ENCODE measurements at regions not wholly inside any gene's neighbourhood (a gene's known extent, or its start where the extent isn't known, plus 50 kb on each side); places are given as distances from the start of the nearest gene placed in this dataset.
"Not testable (repeated sequence)": the region's sequence is repeated elsewhere in the genome, so short reads cannot be mapped to it uniquely, and the experiment has no call there.

GRCh38 chr6:168871642-168872315 lies 381.9 kb downstream of the THBS2 start:
- DNase-seq = no peak

DNA sequence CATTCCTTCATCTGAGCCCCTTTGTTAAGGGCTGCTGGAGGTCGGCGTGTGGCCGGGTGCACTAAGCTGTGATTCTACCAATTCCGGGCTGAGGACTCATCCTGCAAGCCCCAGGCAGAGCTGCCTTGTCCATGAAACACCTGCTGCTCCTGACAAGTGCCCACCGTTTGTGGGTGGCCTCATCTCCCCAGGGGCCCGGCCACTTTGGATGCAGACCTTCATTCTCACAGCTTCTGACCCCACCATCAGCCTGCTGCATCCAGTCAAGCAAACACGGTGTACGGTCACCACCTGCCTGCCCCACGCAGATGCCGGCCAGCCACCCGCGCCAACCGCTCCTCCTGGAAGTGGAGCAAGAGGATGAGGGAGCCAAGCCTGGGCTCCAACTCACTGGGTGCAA lies 382.7 kb downstream of the THBS2 start:
- DNase-seq = no peak

DNA sequence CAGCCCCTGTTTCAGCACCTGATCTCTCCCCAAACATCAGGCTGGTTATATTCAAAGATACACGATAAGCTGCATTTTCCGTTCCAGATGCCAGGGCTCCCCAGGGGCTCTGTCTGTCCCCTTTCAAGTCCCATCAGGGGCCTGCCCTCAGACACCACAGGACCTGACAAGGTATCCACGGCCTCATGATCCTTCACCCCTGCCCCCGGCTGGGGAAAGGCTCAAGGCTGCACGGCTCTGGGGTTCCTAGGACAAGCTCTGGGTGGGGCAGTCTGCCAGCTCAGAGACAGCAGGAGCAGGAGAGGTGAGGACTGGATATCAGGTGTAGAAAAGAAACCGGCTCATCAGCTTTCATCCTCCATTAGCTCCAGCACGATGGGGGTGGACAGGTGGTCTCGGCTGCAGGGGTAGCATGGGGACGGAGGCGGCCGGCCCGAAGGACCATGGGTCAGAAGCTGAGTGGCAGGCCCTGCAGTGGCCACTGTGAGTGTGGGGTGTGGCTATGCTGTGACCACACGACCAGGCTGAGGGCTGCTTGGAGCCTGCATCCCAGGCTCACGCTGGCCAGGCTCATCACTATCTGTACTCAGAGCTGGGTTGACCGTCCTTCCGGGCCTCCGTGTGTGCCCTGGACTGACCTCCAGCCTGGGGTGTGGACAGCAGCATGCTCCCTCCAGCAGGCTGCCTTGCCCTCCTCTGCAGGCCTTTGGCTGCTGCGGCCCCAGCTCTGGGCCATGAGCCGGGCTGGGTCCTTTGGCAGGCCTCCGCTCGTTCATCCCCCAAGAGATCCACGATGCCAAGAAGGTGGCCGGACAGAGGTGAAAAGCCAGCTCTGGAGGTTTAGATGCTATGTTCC lies 386.2 kb downstream of the THBS2 start:
- DNase-seq = no peak

DNA sequence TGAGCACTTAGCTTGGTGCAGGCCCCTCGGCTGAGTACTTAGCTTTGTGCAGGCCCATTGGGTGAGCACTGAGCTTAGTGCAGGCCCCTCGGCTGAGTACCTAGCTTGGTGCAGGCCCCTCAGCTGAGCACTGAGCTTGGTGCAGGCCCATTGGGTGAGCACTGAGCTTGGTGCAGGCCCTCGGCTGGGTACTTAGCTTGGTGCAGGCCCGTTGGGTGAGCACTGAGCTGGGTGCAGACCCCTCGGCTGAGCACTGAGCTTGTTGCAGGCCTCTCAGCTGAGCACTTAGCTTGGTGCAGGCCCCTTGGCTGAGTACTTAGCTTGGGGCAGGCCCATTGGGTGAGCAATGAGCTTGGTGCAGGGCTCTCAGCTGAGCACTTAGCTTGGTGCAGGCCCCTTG lies 387.1 kb downstream of the THBS2 start:
- no peak for DNase-seq

- DNase-seq = no peak
Observed at GRCh38 chr6:168865522-168865921, 388.1 kb downstream of the THBS2 start.

DNA sequence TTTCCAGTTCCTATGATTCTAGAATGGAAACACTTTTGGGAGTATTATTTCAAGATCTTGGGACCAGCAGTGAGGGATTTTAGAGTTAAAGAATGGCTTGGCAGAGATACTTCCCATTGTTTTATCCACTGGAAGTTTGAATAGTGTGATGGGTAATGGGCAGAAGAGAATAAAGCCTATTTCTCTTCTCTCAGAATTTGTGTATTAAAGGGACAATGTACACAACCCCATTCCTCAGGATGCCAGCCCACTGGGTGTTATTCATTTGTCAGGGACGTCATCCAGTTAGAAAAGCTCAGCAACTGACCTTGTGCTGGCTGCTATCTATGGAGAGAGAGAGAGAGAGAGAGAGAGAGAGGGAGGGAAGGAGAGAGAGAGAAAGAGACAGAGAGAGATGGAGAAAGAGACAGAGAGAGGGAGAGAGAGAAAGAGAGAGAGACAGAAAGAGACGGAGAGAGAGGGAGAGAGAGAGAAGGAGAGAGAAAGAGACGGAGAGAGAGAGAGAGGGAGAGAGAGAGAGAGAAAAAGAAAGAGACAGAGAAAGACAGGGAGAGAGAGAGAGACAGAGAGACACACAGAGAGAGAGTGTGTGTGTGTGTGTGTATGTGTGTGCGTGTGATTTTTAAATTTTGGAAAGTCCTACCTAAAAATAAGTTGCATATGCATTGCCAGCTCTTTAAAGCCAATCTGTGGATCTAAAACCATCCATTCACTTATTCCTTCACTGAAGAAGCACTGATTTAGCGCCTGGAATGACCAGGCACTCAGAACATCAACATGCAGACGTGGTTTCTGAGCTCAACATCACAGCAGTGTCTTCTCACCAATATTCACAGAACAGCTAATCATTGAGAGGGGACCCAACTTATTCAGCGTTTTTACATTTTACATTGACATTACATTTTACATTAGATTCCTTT lies 388.8 kb downstream of the THBS2 start:
- no peak for DNase-seq

DNA sequence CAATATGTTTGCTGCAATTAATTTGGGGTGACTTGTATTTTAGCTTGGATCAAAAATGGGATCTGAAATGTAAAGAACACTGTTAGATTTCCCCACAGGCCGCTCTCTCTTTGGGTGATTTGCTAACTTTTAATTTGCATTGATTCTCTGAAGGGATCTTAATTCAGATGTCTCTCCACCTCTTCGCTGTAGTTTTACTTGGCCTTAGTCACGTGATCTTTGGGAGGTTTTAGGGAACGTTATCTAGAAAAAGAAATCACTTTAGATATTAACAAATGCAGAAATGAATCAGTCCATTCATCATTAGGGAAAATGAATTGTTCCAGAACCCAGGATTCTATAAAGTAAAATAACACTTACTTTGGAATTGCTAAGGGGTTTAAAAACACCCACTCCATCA lies 390.2 kb downstream of the THBS2 start:
- DNase-seq = no peak

- DNase-seq = no peak
Observed at GRCh38 chr6:168862346-168862980, 391.2 kb downstream of the THBS2 start.

DNA sequence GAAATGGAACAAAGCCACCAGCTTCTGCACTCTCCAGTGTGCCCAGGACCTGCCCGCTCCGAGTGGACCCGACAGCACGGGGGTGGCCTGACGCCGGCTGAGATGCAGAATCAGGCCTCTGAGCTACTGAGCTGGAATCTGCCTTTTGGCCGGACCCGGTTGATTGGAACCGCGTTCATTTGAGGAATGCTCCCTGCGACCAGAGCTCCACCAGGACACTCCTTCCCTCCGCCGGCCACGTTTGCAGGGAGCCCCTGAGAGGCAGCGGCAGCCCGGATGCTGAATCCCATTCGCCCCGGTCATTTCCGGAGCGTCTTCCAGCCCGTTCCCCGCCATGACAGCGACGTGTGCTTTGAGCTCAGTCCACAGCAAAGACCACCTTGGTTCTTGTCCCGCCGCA lies 392.7 kb downstream of the THBS2 start:
- DNase-seq = no peak

DNA sequence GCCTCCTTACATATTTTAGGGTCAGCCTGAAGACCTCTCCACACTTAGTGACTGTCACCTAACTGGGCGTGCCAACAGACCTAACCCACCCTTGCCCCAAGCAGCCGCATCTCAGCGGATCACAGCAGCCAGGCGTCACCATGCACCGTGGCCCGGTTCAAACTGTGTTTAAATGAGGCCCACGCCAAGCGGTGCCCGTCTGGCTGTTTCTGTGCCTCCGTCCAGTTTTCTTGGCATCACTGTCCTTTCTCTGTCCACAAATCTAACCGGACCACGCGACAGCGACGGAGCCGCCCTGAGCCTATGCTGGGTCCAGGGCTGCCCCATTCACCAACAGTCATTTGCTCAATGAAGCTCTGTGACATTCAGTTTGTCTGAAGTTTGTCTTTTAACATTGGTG lies 393.3 kb downstream of the THBS2 start:
- no peak for DNase-seq

DNA sequence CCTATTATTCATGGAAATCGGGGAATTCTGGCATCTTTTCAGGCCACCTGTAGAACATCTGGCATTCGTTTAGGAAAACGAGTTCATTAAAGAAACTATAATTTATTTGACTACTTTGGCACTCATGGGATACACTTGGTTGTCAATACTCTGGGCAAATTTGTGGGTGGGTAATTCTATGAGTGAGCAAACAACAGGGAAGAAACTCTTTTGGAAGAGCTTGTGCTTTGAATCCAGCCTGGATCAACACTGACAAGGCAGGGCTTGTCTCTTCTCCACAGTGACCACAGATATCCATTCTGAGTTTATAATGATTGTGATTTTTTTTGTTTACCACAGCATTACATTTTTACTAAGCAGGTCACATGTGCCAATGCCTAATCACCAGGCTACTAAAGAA lies 394.7 kb downstream of the THBS2 start:
- no peak for DNase-seq

DNA sequence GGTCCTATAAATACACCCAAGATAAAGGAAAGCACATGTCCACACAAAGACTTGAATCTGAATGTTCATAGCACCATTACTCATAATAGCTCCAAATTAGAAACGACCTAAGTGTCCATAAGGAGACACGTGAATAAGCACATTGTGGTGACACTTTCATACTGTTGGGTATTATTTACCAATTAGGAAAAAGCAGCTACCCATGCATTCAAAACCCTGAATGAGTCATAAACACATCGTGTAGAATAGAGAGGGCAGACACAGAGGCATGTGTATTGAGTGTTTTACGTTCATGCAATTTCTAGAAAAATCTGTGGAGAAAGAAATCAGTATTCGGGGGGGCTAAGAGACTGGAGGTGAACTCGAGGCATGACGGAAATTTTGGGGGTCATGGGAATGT lies 396.7 kb downstream of the THBS2 start:
- no peak for DNase-seq

- no peak for DNase-seq
Observed at GRCh38 chr6:168852376-168852884, 401.2 kb downstream of the THBS2 start.

GRCh38 chr6:168851460-168852375 lies 401.9 kb downstream of the THBS2 start:
- DNase-seq = no peak

DNA sequence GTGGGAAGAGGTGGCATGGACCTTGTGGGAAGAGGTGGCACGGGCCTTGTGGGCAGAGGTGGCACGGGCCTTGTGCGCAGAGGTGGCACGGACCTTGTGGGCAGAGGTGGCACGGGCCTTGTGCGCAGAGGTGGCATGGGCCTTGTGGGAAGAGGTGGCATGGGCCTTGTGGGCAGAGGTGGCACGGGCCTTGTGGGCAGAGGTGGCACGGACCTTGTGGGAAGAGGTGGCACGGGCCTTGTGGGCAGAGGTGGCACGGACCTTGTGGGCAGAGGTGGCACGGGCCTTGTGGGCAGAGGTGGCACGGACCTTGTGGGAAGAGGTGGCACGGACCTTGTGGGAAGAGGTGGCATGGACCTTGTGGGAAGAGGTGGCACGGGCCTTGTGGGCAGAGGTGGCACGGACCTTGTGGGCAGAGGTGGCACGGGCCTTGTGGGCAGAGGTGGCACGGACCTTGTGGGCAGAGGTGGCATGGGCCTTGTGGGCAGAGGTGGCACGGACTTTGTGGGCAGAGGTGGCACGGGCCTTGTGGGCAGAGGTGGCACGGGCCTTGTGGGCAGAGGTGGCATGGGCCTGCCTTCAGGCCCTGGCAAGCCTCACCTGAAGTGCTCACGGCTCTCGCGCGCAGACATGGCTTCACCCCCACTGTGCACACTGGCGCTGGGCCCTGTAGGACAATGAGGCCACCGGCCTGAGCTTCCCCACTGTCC lies 403.5 kb downstream of the THBS2 start:
- DNase-seq = not testable (repeated sequence)

DNA sequence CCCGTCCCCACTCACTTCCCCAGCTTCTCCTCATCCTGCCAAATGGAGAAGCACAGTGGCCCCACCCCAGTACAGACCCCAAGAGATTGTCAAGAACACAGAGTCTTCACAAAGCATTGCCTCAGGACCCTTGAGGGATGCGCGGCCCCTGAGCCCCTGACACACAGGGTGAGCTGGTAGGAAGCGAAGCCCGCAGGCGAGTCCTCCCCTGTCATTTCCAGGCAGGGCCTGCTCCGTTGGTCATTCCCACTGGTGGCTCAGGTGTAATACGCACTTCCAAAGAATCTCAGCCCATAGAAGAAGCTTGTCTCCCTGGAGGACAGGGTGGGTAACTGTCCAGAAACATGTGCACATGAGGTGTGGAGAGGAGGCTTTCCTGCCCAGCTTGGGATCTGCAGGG lies 404.2 kb downstream of the THBS2 start:
- no peak for DNase-seq

- DNase-seq = no peak
Observed at GRCh38 chr6:168848797-168849196, 404.8 kb downstream of the THBS2 start.

- no peak for DNase-seq
Observed at GRCh38 chr6:168844821-168845609, 404.0 kb downstream of the SMOC2 start.

DNA sequence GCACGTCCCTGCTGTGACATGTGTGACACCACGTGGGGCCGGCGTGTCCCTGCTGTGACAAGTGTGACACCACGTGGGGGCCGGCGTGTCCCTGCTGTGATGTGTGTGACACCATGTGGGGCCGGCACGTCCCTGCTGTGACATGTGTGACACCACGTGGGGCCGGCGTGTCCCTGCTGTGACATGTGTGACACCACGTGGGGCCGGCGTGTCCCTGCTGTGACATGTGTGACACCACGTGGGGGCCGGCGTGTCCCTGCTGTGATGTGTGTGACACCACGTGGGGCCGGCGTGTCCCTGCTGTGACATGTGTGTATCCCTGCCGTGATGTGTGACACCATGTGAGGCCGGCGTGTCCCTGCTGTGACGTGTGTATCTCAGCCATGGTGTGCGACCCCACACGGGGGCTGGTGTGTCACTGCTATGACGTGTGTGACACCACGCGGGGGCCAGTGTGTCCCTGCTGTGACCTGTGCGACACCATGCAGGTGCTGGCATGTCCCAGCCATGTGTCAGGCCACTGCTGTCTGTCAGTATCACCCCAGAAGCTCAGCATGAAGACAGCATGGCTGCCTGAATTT lies 401.7 kb downstream of the SMOC2 start:
- not testable (repeated sequence) for DNase-seq

All from NCI-H2171 (cell line).